IPS-18a (cell line): ENCODE measurements at regions not wholly inside any gene's neighbourhood (a gene's known extent, or its start where the extent isn't known, plus 50 kb on each side); places are given as distances from the start of the nearest gene placed in this dataset.

Experiments used
- H3K27ac ChIP-seq: one replicate; pipeline ENCODE4 v1.5.1; 2013; ENCODE audit warnings: low read length
- H3K27me3 ChIP-seq: one replicate; pipeline ENCODE4 v1.6.1; 2013; ENCODE audit warnings: mild to moderate bottlenecking, low read length; ENCODE audit not compliant: control insufficient read depth, insufficient read depth
- H3K36me3 ChIP-seq: one replicate; pipeline ENCODE4 v1.6.1; 2013; ENCODE audit warnings: low read depth, low read length; ENCODE audit not compliant: control insufficient read depth
- H3K4me1 ChIP-seq: one replicate; pipeline ENCODE4 v1.6.1; 2013; ENCODE audit warnings: low read depth, low read length; ENCODE audit not compliant: control insufficient read depth
- H3K4me3 ChIP-seq: one replicate; pipeline ENCODE4 v1.5.1; 2013; ENCODE audit warnings: low read length
- H3K9ac ChIP-seq: one replicate; pipeline ENCODE4 v1.6.1; 2013; ENCODE audit warnings: mild to moderate bottlenecking, low read length, moderate library complexity
- H3K9me3 ChIP-seq: one replicate; pipeline ENCODE4 v1.6.1; 2013; ENCODE audit warnings: low read depth, low read length; ENCODE audit not compliant: control insufficient read depth

- no peak overlapping the region for H3K4me3 ChIP-seq
- no peak overlapping the region for H3K27ac ChIP-seq
- H3K9me3 ChIP-seq = no peaks in the 10 kb centered on the region
- H3K4me1 ChIP-seq = no peaks in the 10 kb centered on the region
- no peak overlapping the region for H3K9ac ChIP-seq
- H3K36me3 ChIP-seq = no peaks in the 10 kb centered on the region
- H3K27me3 ChIP-seq = no peaks in the 10 kb centered on the region
Measured at GRCh38 chr12:92432724-92433441, 269.9 kb upstream of the PLEKHG7 start.

GRCh38 chr12:92431146-92431545 is 271.6 kb upstream of the PLEKHG7 start:
- H3K4me3 ChIP-seq = no peak overlapping the region
- H3K9ac ChIP-seq = no peak overlapping the region
- H3K4me1 ChIP-seq = no peaks in the 10 kb centered on the region
- H3K27ac ChIP-seq = no peak overlapping the region
- no peaks in the 10 kb centered on the region for H3K9me3 ChIP-seq
- no peaks in the 10 kb centered on the region for H3K27me3 ChIP-seq
- no peaks in the 10 kb centered on the region for H3K36me3 ChIP-seq

GRCh38 chr12:92426332-92426731 is 276.5 kb upstream of the PLEKHG7 start:
- Histone ChIP-seq H3K4me3 (no peak overlapping the region), H3K9ac (no peak overlapping the region), H3K36me3 (no peaks in the 10 kb centered on the region), H3K9me3 (no peaks in the 10 kb centered on the region), H3K27ac (no peak overlapping the region), H3K27me3 (no peaks in the 10 kb centered on the region), H3K4me1 (peaks cover 25% of the 10 kb centered on the region)

- peaks cover 25% of the 10 kb centered on the region for H3K4me1 ChIP-seq
- H3K27me3 ChIP-seq = no peaks in the 10 kb centered on the region
- peak overlapping the region; percentile 22 for H3K27ac ChIP-seq
- H3K4me3 ChIP-seq = no peak overlapping the region
- no peaks in the 10 kb centered on the region for H3K9me3 ChIP-seq
- no peaks in the 10 kb centered on the region for H3K36me3 ChIP-seq
- no peak overlapping the region for H3K9ac ChIP-seq
Measured at GRCh38 chr12:92425165-92425564, 277.6 kb upstream of the PLEKHG7 start.

- Histone ChIP-seq H3K27me3 (no peaks in the 10 kb centered on the region), H3K4me3 (peak overlapping the region; percentile 17), H3K9me3 (no peaks in the 10 kb centered on the region), H3K36me3 (no peaks in the 10 kb centered on the region), H3K27ac (peak overlapping the region; percentile 7), H3K4me1 (peaks cover 25% of the 10 kb centered on the region), H3K9ac (no peak overlapping the region)
Measured at GRCh38 chr12:92424338-92424737, 278.5 kb upstream of the PLEKHG7 start.

- peaks cover 25% of the 10 kb centered on the region for H3K4me1 ChIP-seq
- no peak overlapping the region for H3K27ac ChIP-seq
- no peaks in the 10 kb centered on the region for H3K9me3 ChIP-seq
- H3K36me3 ChIP-seq = no peaks in the 10 kb centered on the region
- H3K9ac ChIP-seq = no peak overlapping the region
- no peak overlapping the region for H3K4me3 ChIP-seq
- no peaks in the 10 kb centered on the region for H3K27me3 ChIP-seq
Measured at GRCh38 chr12:92421701-92422100, 276.1 kb upstream of the BTG1 start.

GRCh38 chr12:92421042-92421441 is 275.4 kb upstream of the BTG1 start:
- H3K4me1 ChIP-seq = peaks cover 25% of the 10 kb centered on the region
- H3K36me3 ChIP-seq = no peaks in the 10 kb centered on the region
- H3K27ac ChIP-seq = no peak overlapping the region
- no peaks in the 10 kb centered on the region for H3K9me3 ChIP-seq
- H3K9ac ChIP-seq = no peak overlapping the region
- no peaks in the 10 kb centered on the region for H3K27me3 ChIP-seq
- H3K4me3 ChIP-seq = no peak overlapping the region

- no peak overlapping the region for H3K4me3 ChIP-seq
- H3K9me3 ChIP-seq = no peaks in the 10 kb centered on the region
- peaks cover 14% of the 10 kb centered on the region for H3K4me1 ChIP-seq
- H3K36me3 ChIP-seq = no peaks in the 10 kb centered on the region
- H3K27ac ChIP-seq = no peak overlapping the region
- no peak overlapping the region for H3K9ac ChIP-seq
- H3K27me3 ChIP-seq = no peaks in the 10 kb centered on the region
Measured at GRCh38 chr12:92419201-92419600, 273.6 kb upstream of the BTG1 start.

GRCh38 chr12:92418381-92418780 is 272.7 kb upstream of the BTG1 start:
- Histone ChIP-seq H3K4me3 (no peak overlapping the region), H3K4me1 (peaks cover 6% of the 10 kb centered on the region), H3K36me3 (no peaks in the 10 kb centered on the region)

GRCh38 chr12:92417373-92417772 is 271.7 kb upstream of the BTG1 start:
- no peaks in the 10 kb centered on the region for H3K9me3 ChIP-seq
- no peak overlapping the region for H3K9ac ChIP-seq
- H3K4me1 ChIP-seq = no peaks in the 10 kb centered on the region
- no peak overlapping the region for H3K27ac ChIP-seq
- H3K27me3 ChIP-seq = no peaks in the 10 kb centered on the region
- no peaks in the 10 kb centered on the region for H3K36me3 ChIP-seq
- H3K4me3 ChIP-seq = no peak overlapping the region

More at GRCh38 chr12:92418381-92418780, 272.7 kb upstream of the BTG1 start:
- Histone ChIP-seq H3K27ac (no peak overlapping the region), H3K9me3 (no peaks in the 10 kb centered on the region), H3K9ac (no peak overlapping the region), H3K27me3 (no peaks in the 10 kb centered on the region)

- H3K4me1 ChIP-seq = peaks cover 4% of the 10 kb centered on the region
- H3K27me3 ChIP-seq = no peaks in the 10 kb centered on the region
- H3K9ac ChIP-seq = no peak overlapping the region
- no peaks in the 10 kb centered on the region for H3K9me3 ChIP-seq
- no peaks in the 10 kb centered on the region for H3K36me3 ChIP-seq
- H3K4me3 ChIP-seq = no peak overlapping the region
- H3K27ac ChIP-seq = no peak overlapping the region
Measured at GRCh38 chr12:92416385-92416812, 270.8 kb upstream of the BTG1 start.
